Testis (tissue), 2 donors: ENCODE measurements at regions not wholly inside any gene's neighbourhood (a gene's known extent, or its start where the extent isn't known, plus 50 kb on each side); places are given as distances from the start of the nearest gene placed in this dataset.

Source experiments
- DNase-seq: peaks from one replicate; pipeline ENCODE4 v3.0.0-alpha.2; 2019
- H3K27ac ChIP-seq, 2 donors: fragments of 200-600 bp; sonication (generic); one replicate each; pipeline ENCODE4 v1.5.1; 2019
- H3K27me3 ChIP-seq: fragments of 200-600 bp; sonication (generic); one replicate; pipeline ENCODE4 v1.5.1; 2019
- H3K36me3 ChIP-seq: fragments of 200-600 bp; sonication (generic); one replicate; pipeline ENCODE4 v1.5.1; 2017; ENCODE audit warnings: low read depth; ENCODE audit errors: missing control alignments
- H3K4me1 ChIP-seq: fragments of 200-600 bp; sonication (generic); one replicate; pipeline ENCODE4 v1.5.1; 2019
- H3K4me3 ChIP-seq, 2 donors: fragments of 200-600 bp; sonication (generic); one replicate each; pipeline ENCODE4 v1.5.1; 2017 to 2019
- H3K9me3 ChIP-seq: fragments of 200-600 bp; sonication (generic); one replicate; pipeline ENCODE4 v1.5.1; 2017
- CTCF ChIP-seq, 3 experiments: fragments of 450-650 bp in 2 of 3; fragments of 200-600 bp in 1 of 3; sonication (generic) in 1 of 3; IDR thresholded peaks; one replicate each; pipeline ENCODE4 v1.5.1; 2016 to 2019; ENCODE audit warnings: antibody characterized with exemption in 3 of 3, mild to moderate bottlenecking in 2 of 3, moderate library complexity in 1 of 3
- POLR2A ChIP-seq: fragments of 450-650 bp; IDR thresholded peaks from one replicate; pipeline ENCODE4 v1.6.1; 2017; ENCODE audit warnings: antibody characterized with exemption, mild to moderate bottlenecking, moderate library complexity
- WGBS, 2 donors: methylation state at CpG; one replicate each; pipeline ENCODE4 v1.1.5; 2018; 5-methylcytosine and 5-hydroxymethylcytosine counted together
- intact Hi-C: fragments of 100-400 bp; cut with DNase I; formaldehyde crosslinking; loops from one replicate; pipeline ENCODE4 v1.15.1; 2023; ENCODE audit warnings: low total_unique reads

- TF ChIP-seq CTCF (IDR thresholded peaks at IDR 0.05) (no peak), POLR2A (no peak)
- Histone ChIP-seq H3K27ac (no peak overlapping the region), H3K4me1 (no peaks in the 10 kb centered on the region), H3K36me3 (no peaks in the 10 kb centered on the region), H3K27me3 (no peaks in the 10 kb centered on the region), H3K9me3 (no peaks in the 10 kb centered on the region), H3K4me3 (no peak overlapping the region)
- 79 to 87% methylated on average over 6 of the region's 6 CpGs for WGBS, 2 donors
- no peak for DNase-seq
- intact Hi-C loops: no loop called here
Measured at GRCh38 chr13:87206708-87207107, 464.5 kb upstream of the SLITRK5 start.

GRCh38 chr13:87207280-87208003, 463.7 kb upstream of the SLITRK5 start:
- Histone ChIP-seq H3K4me1 (no peaks in the 10 kb centered on the region), H3K4me3 (no peak overlapping the region), H3K27me3 (no peaks in the 10 kb centered on the region), H3K9me3 (no peaks in the 10 kb centered on the region), H3K27ac (no peak overlapping the region), H3K36me3 (no peaks in the 10 kb centered on the region)
- 66 to 68% methylated on average over 4 of the region's 4 CpGs for WGBS, 2 donors
- DNase-seq: no peak
- intact Hi-C loops: no loop called here
- TF ChIP-seq POLR2A (no peak), CTCF (IDR thresholded peaks at IDR 0.05) (no peak)

- intact Hi-C loops: no loop called here
- WGBS, 2 donors: 91 to 94% methylated on average over 2 of the region's 2 CpGs
- DNase-seq: no peak
- Histone ChIP-seq H3K36me3 (no peaks in the 10 kb centered on the region), H3K4me1 (no peaks in the 10 kb centered on the region), H3K27me3 (no peaks in the 10 kb centered on the region), H3K4me3 (no peak overlapping the region), H3K27ac (no peak overlapping the region), H3K9me3 (no peaks in the 10 kb centered on the region)
- TF ChIP-seq CTCF (IDR thresholded peaks at IDR 0.05) (no peak), POLR2A (no peak)
Measured at GRCh38 chr13:87208636-87209035, 462.5 kb upstream of the SLITRK5 start.

- no peak for TF ChIP-seq POLR2A
- no peak for TF ChIP-seq CTCF (IDR thresholded peaks at IDR 0.05)
- Histone ChIP-seq H3K36me3 (no peaks in the 10 kb centered on the region), H3K27me3 (no peaks in the 10 kb centered on the region), H3K4me3 (no peak overlapping the region), H3K9me3 (no peaks in the 10 kb centered on the region), H3K27ac (no peak overlapping the region), H3K4me1 (no peaks in the 10 kb centered on the region)
- WGBS, 2 donors: 75 to 100% methylated on average over 2 of the region's 2 CpGs
- DNase-seq: no peak
- intact Hi-C loops: no loop called here
Measured at GRCh38 chr13:87234981-87235380, 436.2 kb upstream of the SLITRK5 start.

GRCh38 chr13:87235621-87236020, 435.6 kb upstream of the SLITRK5 start:
- no peaks in the 10 kb centered on the region for H3K36me3 ChIP-seq
- no peak overlapping the region for H3K4me3 ChIP-seq
- no peak for DNase-seq
- no peaks in the 10 kb centered on the region for H3K27me3 ChIP-seq
- no peak overlapping the region for H3K27ac ChIP-seq
- H3K4me1 ChIP-seq: no peaks in the 10 kb centered on the region
- intact Hi-C loops: no loop called here
- no peaks in the 10 kb centered on the region for H3K9me3 ChIP-seq
- no peak for TF ChIP-seq CTCF (IDR thresholded peaks at IDR 0.05)
- TF ChIP-seq POLR2A: no peak
